ENCODE measurements at regions not wholly inside any gene's neighbourhood (a gene's known extent, or its start where the extent isn't known, plus 50 kb on each side); places are given as distances from the start of the nearest gene placed in this dataset.
"Not testable (repeated sequence)": the region's sequence is repeated elsewhere in the genome, so short reads cannot be mapped to it uniquely, and the experiment has no call there.

GRCh38 chr5:158045696-158046095, 186.8 kb upstream of the CLINT1 start:
- DNase-seq = no peak

DNA sequence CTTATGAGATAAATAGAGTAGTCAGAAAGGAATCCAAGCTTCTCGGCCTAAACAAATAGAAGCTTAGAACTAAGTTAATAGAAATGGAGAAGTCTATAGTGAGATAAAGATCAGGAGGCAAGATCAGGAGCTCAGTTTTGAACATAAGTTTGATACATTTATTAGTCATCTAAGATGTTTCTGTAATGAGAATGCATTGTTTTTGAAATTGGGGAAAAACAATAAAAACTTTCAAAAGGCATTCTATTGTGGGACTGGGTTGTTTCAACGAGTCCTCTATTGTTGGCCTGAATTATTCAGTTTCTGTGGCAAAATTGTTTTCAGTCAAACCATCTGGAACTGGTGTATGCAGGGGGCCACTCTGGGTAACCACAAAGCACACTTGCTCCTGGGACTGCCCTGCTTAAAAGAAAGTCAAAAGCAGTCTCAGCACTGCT, 181.0 kb upstream of the CLINT1 start:
- DNase-seq = peak; percentile 20

DNA sequence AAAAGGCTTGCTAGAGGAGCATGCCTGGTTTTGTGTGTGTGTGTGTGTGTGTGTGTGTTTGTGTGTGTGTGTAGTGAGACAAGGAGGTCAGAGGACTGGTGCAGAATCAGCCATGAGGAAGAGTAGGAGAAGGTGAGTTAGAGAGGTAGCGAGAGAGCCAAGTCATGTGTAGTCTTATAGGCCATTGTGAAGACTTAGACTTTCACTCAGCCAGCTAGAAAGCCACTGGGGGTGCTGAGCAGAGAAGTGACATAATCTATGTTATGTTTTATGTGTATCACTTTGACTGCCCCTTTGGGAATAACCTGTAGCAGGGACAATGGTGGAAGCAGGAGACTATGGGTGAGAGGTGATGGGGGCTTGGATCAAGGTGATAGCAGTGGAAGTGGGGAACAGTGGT, 180.5 kb upstream of the CLINT1 start:
- no peak for DNase-seq

DNA sequence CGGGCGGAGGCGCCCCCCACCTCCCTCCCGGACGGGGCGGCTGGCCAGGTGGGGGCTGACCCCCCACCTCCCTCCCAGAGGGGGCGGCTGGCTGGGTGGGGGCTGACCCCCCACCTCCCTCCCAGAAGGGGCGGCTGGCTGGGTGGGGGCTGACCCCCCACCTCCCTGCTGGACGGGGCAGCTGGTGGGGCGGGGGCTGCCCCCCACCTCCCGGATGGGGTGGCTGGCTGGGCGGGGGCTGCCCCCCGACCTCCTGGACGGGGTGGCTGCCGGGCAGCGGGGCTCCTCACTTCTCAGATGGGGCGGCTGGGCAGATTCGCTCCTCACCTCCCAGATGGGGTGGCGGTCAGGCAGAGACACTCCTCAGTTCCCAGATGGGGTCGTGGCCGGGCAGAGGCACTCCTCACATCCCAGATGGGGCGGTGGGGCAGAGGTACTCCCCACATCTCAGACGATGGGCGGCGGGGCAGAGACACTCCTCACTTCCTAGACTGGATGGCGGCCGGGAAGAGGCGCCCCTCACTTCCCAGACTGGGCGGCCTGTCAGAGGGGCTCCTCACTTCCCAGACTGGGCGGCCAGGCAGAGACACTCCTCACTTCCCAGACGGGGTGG, 178.1 kb upstream of the CLINT1 start:
- not testable (repeated sequence) for DNase-seq

DNA sequence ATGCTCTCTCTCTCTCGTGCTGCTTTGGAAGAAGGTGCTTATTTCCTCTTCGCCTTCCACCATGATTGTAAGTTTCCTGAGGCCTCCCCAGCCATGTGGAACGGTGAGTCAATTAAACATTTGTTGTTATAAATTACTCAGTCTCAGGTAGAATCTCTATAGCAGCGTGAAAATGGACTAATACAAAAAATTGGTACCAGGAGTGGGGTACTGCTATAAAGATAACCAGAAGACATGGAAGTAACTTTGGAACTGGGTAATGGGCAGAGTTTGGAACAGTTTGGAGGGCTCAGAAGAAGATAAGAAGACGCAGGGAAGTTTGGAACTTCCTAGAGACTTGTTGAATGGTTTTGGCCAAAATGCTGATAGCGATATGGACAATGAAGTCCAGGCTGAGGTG, 175.6 kb upstream of the CLINT1 start:
- DNase-seq = not testable (repeated sequence)

DNA sequence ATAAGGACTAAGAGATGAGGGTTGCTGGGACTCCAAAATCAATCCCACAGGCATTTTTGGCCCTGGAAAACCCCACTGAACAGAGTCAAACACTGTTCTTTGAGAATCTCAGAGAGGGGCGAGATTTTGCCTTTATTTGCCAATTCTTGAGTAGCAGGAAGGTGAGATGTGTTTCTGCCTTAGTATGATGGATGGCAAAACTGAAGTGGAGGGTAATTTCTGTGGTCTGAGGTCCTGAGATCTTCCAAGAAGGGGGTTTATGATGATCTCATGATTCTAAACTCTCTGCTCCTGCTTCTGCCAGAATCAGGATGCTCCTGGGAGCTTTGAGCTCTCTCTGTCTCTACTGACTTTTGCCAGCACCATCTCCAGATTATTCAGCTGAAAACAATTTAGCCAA, 174.8 kb upstream of the CLINT1 start:
- no peak for DNase-seq

- DNase-seq = no peak
These were observed 174.1 kb upstream of the CLINT1 start for GRCh38 chr5:158033076-158033475.

DNA sequence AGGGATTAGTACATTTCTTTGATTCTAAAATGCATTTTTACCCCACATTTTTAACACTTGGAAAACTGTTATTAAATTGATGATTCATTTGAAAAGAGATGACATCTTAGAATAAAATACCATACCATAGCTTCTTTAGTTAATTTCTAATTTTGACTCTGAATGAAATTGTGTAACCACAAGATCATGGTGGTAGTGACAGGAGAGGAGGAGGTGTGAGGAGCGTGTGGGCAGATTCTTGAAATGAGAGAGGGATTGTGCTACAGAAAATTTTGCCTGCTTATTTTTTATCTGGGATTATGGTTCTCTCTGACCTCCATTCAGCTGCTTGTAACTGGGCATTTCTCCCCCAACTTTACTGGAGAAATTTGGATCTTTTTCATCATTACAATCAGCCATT, 173.3 kb upstream of the CLINT1 start:
- no peak for DNase-seq

GRCh38 chr5:158027806-158028775, 169.1 kb upstream of the CLINT1 start:
- no peak for DNase-seq

DNA sequence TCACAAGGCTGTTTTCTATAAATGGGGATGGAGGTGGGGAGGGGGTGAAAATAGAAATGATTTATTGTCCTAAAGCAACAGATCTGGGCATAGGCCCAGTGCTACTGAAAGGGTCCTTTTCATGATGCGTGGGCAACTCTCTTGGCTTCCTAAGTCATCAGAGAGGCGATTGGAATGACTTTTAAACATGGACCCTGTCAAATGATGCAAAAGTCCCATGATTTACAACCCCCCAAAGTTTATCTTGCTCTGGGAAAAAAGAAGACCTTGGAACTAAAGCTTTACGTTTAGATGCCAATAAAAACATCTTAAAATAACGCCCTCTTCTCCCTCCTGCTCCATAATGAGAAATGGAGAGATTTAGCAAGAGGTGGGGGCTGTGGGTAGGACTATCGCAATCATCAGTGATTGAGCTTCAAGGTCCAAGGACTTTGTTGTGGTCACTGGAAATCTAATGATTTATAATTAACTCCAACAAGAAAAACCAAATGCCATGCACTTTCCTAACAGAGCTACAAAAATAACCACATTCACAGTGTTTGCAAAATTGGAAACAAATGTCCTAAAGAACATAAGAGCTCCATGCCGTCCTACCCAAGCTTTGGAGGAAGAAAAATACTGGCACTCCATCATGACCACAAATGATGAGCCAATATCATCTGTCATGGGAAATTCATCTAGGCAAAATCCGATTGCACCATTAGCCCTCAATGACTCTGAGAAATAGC, 167.5 kb upstream of the CLINT1 start:
- DNase-seq = no peak

DNA sequence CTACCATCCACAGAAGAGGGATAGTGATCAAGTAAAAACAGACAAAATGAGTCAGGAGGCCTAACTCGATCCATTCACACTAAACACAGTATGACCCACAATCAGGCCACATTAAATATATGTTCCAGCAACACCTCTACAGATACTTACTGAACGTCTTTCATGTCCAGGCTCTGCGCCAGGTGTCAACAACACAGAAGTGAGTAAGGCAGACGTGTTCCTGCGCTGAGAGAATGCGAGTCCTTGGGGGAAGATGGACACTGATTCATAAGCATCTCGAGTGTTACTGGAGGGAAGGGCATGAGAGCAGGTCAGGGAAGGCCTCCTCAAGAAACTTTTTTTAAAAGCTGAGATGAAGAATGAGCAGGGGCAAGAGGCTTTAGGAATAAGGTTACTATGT, 164.3 kb upstream of the CLINT1 start:
- no peak for DNase-seq

GRCh38 chr5:158022837-158023236, 163.9 kb upstream of the CLINT1 start:
- DNase-seq = no peak

DNA sequence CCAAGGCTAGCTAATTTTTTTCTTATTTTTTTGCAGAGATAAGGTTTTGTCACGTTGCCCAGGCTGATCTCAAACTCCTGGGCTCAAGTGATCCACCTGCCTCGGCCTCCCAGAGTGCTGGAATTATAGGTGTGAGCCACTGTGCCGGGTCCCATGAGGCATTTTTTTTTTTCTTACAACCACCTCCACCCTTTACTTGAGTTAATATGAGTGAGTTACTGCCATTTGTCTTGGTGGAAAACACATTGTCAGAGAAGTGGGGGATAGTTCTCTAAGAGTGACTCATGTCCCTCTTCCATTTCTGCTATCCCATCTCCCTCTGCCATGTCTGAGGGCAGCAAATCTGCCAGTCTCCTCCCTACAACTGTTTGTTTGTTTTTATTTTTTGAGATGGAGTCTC, 163.4 kb upstream of the CLINT1 start:
- DNase-seq = no peak

GRCh38 chr5:158020555-158021418, 161.8 kb upstream of the CLINT1 start:
- DNase-seq = no peak

DNA sequence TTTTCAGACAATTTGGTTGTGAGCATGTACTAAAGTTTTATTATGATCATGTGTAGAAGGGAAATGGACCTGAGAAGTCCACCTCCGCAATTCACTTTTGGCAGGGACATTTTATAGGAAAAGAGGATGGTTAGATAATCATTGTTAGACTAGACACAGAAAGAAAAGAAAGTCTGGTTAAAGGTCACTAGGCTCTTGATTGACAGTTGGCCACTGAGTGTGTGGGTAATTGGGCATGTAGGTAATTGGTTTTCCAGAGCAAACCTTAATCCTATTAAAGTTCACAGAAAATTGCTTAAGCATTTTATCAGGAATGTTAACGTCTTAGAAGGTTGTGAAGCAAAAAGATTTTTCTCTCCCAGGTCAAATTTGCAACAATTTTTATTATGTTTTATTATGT, 158.5 kb upstream of the CLINT1 start:
- no peak for DNase-seq

- DNase-seq = no peak
These were observed 155.4 kb upstream of the CLINT1 start for GRCh38 chr5:158014372-158014771.

DNA sequence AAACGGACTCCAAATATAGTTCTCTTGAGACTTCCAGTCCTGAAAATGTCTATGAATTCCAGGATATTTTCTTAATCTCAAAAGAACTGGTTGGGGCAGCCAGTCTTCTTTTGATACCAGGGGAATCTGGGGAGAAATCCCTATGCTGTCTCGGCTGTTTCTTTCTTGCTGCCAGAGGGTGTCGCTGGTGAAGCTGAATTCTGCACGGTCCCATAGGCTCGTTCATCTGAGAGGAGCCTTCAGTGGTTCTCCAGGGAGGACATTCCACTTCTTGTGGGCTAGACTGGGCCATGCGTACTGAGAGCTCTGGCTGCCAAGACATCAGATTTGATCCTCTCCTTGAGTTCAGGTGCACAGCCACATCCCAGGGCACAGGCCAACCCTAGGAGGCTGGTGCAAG, 155.0 kb upstream of the CLINT1 start:
- no peak for DNase-seq

- DNase-seq = no peak
These were observed 154.4 kb upstream of the CLINT1 start for GRCh38 chr5:158013303-158013702.

DNA sequence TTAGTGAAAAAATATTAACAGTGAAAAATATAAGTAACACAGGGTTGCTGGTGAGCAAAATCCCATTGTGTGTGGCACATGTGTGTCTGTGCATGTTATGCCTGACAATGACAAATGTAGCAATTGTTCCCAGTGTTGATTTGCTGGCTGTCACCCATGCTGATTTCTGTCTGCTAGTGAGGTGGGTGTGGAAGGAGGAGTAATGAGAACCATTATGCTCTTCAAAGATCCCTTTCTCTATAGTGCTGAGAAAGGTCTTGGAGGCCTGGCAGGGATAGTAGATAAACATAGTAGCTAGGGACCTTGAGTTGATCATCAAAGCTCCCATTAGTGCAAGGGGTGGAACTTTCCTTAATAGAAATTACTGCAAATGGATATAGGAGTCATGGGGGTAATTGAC, 152.5 kb upstream of the CLINT1 start:
- no peak for DNase-seq

- DNase-seq = no peak
These were observed 151.9 kb upstream of the CLINT1 start for GRCh38 chr5:158010831-158011230.

DNA sequence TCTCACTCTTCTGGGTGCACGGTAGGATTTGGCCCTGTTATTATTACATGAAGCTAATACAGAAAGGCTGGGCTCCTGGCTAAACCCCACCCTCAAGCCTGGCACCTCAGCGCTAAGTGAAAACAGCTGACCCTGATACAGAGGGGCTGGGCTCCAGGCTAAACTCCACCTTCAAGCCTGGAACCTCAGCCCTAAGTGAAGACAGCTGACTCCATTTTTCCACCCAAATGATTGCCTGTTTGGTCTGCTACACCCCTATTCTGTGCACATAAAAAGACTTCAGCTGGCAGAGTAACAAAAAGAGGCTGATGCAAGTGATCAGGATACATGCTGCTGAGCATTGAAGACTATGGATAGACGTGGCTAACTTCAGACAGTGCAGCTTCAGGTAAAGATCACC, 148.4 kb upstream of the CLINT1 start:
- DNase-seq = no peak

- no peak for DNase-seq
These were observed 140.8 kb upstream of the CLINT1 start for GRCh38 chr5:157999696-158000095.

Data from DMS79 (cell line).